Mucosa of descending colon (tissue), 3 donors: ENCODE measurements at regions not wholly inside any gene's neighbourhood (a gene's known extent, or its start where the extent isn't known, plus 50 kb on each side); places are given as distances from the start of the nearest gene placed in this dataset.
A peak's percentile ranks its signal among the peaks of the same experiment; 100 is the strongest.

Experiments
- ATAC-seq: fragments of 200-7000 bp; cut with Tn5 transposase; one replicate; pipeline ENCODE4 v1.9.1; 2020; ENCODE audit warnings: mild to moderate bottlenecking, moderate library complexity
- DNase-seq, 3 donors: peaks; one replicate each; pipeline ENCODE4 v3.0.0-alpha.2; 2020
- H3K36me3 ChIP-seq: fragments of 200-600 bp; one replicate; pipeline ENCODE4 v1.8.0; 2021; ENCODE audit warnings: low read depth, mild to moderate bottlenecking
- H3K4me1 ChIP-seq: fragments of 200-600 bp; one replicate; pipeline ENCODE4 v1.8.0; 2021; ENCODE audit warnings: low read depth, mild to moderate bottlenecking
- H3K4me3 ChIP-seq: fragments of 200-600 bp; one replicate; pipeline ENCODE4 v1.8.0; 2021; ENCODE audit warnings: mild to moderate bottlenecking
- H3K9me3 ChIP-seq: fragments of 200-600 bp; one replicate; pipeline ENCODE4 v1.8.0; 2021; ENCODE audit warnings: mild to moderate bottlenecking
- CTCF ChIP-seq: fragments of 200-600 bp; IDR thresholded peaks from one replicate; pipeline ENCODE4 v1.8.0; 2022; ENCODE audit warnings: antibody characterized with exemption, mild to moderate bottlenecking
- intact Hi-C, 2 donors: fragments of 100-400 bp; cut with DNase I in 1 of 2; cut with micrococcal nuclease in 1 of 2; formaldehyde crosslinking; loops; one replicate each; pipeline versions ENCODE4 v1.11.0 to v1.11.1; 2022; cut with DNase I, micrococcal nuclease
- donor health status: DM: no; HTN: no; CAD: no; lungs with moderate emphysema.
- donor health status: DM: no; HTN: no; CAD: no.
- donor health status: DM: no; HTN: yes; CAD: no.

- Histone ChIP-seq H3K4me1 (no peaks in the 10 kb centered on the region), H3K9me3 (no peaks in the 10 kb centered on the region), H3K4me3 (no peak overlapping the region), H3K36me3 (no peaks in the 10 kb centered on the region)
- DNase-seq (no peak), ATAC-seq (no peak)
- TF ChIP-seq CTCF: no peak
- intact Hi-C loops: no loop called here
These were observed 392.7 kb downstream of the FGF9 start for GRCh38 chr13:22063416-22064124.

GRCh38 chr13:22064854-22065620, 394.2 kb downstream of the FGF9 start:
- no peaks in the 10 kb centered on the region for H3K9me3 ChIP-seq
- intact Hi-C loops: no loop called here
- H3K36me3 ChIP-seq: no peaks in the 10 kb centered on the region
- DNase-seq: no peak
- no peak overlapping the region for H3K4me3 ChIP-seq
- no peak for TF ChIP-seq CTCF
- no peaks in the 10 kb centered on the region for H3K4me1 ChIP-seq
- ATAC-seq: no peak

- no peak for ATAC-seq
- no peak for TF ChIP-seq CTCF
- Histone ChIP-seq H3K4me1 (no peaks in the 10 kb centered on the region), H3K9me3 (no peaks in the 10 kb centered on the region), H3K36me3 (no peaks in the 10 kb centered on the region), H3K4me3 (no peak overlapping the region)
- DNase-seq: no peak
- intact Hi-C loops: no loop called here
These were observed 402.8 kb downstream of the FGF9 start for GRCh38 chr13:22073718-22074117.

GRCh38 chr13:22074403-22074802, 403.5 kb downstream of the FGF9 start:
- H3K36me3 ChIP-seq: no peaks in the 10 kb centered on the region
- H3K9me3 ChIP-seq: no peaks in the 10 kb centered on the region
- DNase-seq (no peak), ATAC-seq (no peak)
- no peak overlapping the region for H3K4me3 ChIP-seq
- H3K4me1 ChIP-seq: no peaks in the 10 kb centered on the region
- intact Hi-C loops: no loop called here
- TF ChIP-seq CTCF: no peak

GRCh38 chr13:22076658-22077057, 405.8 kb downstream of the FGF9 start:
- no peak overlapping the region for H3K4me3 ChIP-seq
- H3K9me3 ChIP-seq: no peaks in the 10 kb centered on the region
- H3K4me1 ChIP-seq: no peaks in the 10 kb centered on the region
- H3K36me3 ChIP-seq: no peaks in the 10 kb centered on the region
- DNase-seq (no peak), ATAC-seq (peak; percentile 57)
- intact Hi-C loops: no loop called here
- TF ChIP-seq CTCF: no peak
